GM12878 (cell line): ENCODE measurements at regions not wholly inside any gene's neighbourhood (a gene's known extent, or its start where the extent isn't known, plus 50 kb on each side); places are given as distances from the start of the nearest gene placed in this dataset.

Experiments
- CTCF ChIP-seq, 3 experiments: IDR thresholded peaks in 2 of 3; conservative IDR thresholded peaks in 1 of 3; 2 replicates each; pipeline ENCODE4 v1.5.1; 2011; ENCODE audit warnings: low read depth in 3 of 3, low read length in 3 of 3, mild to moderate bottlenecking in 3 of 3, control low read depth in 2 of 3, moderate library complexity in 2 of 3, inconsistent platforms in 1 of 3, mixed read lengths in 1 of 3; ENCODE audit not compliant: control insufficient read depth in 2 of 3, insufficient read depth in 1 of 3; ENCODE audit errors: extremely low read depth in 1 of 3
- EZH2 ChIP-seq: IDR thresholded peaks from 2 replicates; pipeline ENCODE4 v1.6.1; 2012; ENCODE audit warnings: low read depth, mild to moderate bottlenecking, control low read depth, inconsistent platforms, low read length, borderline replicate concordance; ENCODE audit not compliant: control insufficient read depth
- HDGF ChIP-seq: fragments of 450-650 bp; IDR thresholded peaks from 2 replicates; pipeline ENCODE4 v1.6.1; 2016; ENCODE audit warnings: antibody characterized with exemption
- NFYA ChIP-seq: IDR thresholded peaks from 2 replicates; pipeline ENCODE4 v1.6.1; 2011; ENCODE audit warnings: low read depth, mild to moderate bottlenecking, low read length, improper control_type of control experiment, borderline replicate concordance
- POLR2AphosphoS5 ChIP-seq: IDR thresholded peaks from 2 replicates; pipeline ENCODE4 v1.6.1; 2011; ENCODE audit warnings: mild to moderate bottlenecking, low read length, inconsistent platforms
- RAD51 ChIP-seq: fragments of 450-650 bp; IDR thresholded peaks from 2 replicates; pipeline ENCODE4 v1.6.1; 2016; ENCODE audit warnings: moderate library complexity, mild to moderate bottlenecking, inconsistent platforms
- REST ChIP-seq: IDR thresholded peaks from 2 replicates; pipeline ENCODE4 v1.6.1; 2012; ENCODE audit warnings: mild to moderate bottlenecking, low read depth, low read length
- TCF7 ChIP-seq: IDR thresholded peaks from 2 replicates; pipeline ENCODE4 v1.6.1; 2014; ENCODE audit warnings: antibody characterized with exemption, borderline replicate concordance
- TF ChIP-seq, protein P1 (sequence below): fragments of 450-650 bp; formaldehyde crosslinking; IDR thresholded peaks from 2 replicates; pipeline ENCODE4 v1.5.0; 2022; ENCODE audit warnings: mild to moderate bottlenecking, missing genetic modification characterization

DNA sequence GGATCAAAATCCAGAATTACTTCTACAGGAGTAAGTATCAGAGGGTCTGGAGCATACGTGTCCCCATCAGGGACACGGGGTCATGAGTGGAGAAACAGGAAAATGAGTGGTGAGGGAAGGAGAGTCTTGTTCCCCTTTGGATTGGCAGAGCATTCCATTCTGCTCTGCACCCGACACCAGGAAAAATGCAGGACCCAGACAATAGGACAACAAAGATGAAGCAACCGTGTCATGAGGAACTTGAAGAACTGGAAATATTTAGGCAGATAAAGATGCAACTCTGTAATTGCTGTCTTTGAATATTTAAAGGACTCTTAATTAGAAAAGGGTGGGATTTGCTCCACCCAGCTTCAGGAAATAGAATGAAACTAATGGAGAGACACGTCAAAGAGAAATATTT lies 89.0 kb upstream of the BLID start:
- TF ChIP-seq NFYA = no peak
- TF ChIP-seq CTCF (IDR thresholded peaks at IDR 0.05 in 2 of 3, conservative IDR thresholded peaks at IDR 0.05 in 1 of 3; ENCODE audit: control insufficient read depth in 2 of 3, extremely low read depth in 1 of 3, insufficient read depth in 1 of 3, low read depth in 3 of 3, low read length in 3 of 3) = no peak
- TF ChIP-seq EZH2 = no peak
- no peak for TF ChIP-seq HDGF
- TF ChIP-seq TCF7 = no peak
- TF ChIP-seq POLR2AphosphoS5 = no peak
- no peak for TF ChIP-seq REST
- no peak for TF ChIP-seq RAD51
- TF ChIP-seq, protein P1, sequence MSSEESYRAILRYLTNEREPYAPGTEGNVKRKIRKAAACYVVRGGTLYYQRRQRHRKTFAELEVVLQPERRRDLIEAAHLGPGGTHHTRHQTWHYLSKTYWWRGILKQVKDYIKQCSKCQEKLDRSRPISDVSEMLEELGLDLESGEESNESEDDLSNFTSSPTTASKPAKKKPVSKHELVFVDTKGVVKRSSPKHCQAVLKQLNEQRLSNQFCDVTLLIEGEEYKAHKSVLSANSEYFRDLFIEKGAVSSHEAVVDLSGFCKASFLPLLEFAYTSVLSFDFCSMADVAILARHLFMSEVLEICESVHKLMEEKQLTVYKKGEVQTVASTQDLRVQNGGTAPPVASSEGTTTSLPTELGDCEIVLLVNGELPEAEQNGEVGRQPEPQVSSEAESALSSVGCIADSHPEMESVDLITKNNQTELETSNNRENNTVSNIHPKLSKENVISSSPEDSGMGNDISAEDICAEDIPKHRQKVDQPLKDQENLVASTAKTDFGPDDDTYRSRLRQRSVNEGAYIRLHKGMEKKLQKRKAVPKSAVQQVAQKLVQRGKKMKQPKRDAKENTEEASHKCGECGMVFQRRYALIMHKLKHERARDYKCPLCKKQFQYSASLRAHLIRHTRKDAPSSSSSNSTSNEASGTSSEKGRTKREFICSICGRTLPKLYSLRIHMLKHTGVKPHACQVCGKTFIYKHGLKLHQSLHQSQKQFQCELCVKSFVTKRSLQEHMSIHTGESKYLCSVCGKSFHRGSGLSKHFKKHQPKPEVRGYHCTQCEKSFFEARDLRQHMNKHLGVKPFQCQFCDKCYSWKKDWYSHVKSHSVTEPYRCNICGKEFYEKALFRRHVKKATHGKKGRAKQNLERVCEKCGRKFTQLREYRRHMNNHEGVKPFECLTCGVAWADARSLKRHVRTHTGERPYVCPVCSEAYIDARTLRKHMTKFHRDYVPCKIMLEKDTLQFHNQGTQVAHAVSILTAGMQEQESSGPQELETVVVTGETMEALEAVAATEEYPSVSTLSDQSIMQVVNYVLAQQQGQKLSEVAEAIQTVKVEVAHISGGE (CRISPR knock-in tag) = no peak
